ENCODE measurements at regions not wholly inside any gene's neighbourhood (a gene's known extent, or its start where the extent isn't known, plus 50 kb on each side); places are given as distances from the start of the nearest gene placed in this dataset.

DNA sequence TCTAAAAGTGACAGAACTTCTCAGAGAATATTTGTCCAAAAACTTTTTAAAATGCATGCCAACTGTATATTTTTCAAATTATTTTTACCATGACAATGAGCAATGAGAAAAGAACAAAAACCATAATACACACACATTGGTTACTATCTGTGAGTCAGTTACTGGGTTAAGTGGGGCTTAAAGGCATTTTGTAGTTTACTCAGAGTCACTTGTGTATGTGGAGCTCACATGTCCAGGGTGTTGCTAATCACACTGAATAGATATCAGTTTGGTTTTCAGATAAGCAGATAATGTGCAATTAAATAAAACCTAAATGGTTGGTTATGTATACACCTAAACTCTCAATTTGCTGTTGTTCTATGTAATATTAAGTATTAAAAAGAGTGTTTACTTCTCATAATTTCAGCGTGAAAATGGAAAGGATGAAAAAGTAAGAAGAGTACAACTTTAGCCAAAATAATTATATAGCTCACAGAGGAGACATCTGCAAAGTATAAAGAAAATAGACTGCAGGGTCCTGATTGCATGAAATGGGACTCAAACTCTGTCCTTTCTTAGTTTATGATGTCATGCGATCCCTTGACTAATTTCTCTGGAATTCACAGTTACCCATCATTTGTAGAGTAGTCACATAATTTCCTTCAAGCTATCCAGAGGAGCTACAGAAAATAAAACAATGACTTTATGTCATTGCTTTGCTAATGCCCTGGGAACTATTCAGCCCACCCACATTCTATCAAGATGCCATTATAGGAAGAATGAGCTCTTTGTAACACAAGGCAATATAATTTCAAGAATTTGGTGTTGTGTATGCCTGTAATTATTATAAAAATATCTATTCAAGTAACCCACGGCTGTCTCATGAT, 388.0 kb upstream of the ZNF608 start:
- DNase-seq (ENCODE audit: low spot score): no peak

DNA sequence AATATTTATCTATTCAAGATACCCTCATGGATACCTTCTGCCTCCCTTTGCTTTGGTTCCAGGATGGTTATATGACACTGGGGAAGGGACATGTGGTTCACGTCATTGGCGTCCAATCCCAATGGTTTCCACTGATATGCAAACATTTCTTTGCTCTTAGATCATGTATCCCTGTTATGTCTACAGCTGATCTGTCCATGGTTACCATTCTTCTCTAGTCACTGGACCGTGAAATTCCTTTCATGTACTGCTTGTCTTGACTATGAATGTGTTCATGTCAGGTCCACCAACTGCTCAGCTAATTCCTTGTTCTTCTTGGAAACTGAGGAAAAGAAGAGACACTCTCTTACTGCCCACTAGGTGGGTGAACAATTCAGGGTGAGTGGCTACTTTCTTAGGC, 391.1 kb upstream of the ZNF608 start:
- DNase-seq (ENCODE audit: low spot score): no peak

DNA sequence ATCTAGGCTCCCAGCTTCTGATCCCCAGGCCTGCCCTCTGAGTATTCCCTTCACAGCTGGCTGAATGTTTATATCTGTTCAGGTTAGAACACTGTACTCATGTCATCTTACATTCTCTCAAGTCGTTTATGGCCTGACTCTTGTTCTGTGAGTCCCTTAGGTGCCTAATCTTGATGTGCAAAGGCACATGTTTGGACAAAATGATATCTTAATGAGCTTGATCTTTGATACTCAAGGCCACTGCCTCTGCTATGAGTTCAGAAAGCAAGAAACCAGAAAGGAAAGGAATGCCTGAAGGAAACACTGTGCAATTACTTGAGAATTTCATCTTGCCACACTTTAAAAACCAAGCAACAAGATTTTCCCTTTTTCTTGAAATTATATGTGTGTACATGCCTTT, 391.8 kb upstream of the ZNF608 start:
- no peak for DNase-seq (ENCODE audit: low spot score)

DNA sequence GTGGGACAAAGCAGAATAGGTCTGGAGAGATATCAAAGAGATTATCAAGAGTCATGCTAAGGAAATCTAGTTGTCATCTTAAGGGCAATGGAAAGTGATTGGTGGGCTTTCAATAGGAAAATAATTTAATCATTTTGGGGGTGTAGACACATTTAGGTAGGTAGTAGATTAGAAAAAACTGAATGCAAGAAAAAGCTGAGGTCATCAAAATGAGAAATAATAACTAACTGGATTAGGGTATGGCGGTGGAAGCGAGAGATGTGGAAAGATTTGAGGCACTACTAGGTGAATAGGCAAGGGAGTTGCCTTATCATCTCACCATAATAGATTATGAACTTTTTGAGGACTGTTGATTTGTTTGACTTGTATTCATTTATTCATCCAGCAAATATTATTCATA, 393.2 kb upstream of the ZNF608 start:
- no peak for DNase-seq (ENCODE audit: low spot score)

DNA sequence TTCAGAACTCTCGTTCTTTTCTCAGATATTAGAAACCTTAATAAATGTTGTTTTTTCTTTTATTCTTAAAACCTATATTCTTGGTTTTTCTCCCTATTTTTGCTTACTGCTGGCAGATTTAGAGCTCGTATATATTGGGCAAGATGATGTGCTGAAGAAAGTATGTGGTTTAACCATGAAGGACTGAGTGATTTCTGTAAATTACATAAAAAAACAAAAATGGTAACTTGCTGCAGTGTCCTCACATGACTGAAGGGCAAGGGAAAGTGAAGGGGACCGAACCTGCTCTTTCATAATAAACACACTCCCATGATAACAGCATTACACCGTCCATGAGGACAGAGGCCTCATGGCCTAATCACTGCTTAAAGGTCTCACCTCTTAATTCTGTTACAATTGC, 393.8 kb upstream of the ZNF608 start:
- DNase-seq (ENCODE audit: low spot score): no peak

DNA sequence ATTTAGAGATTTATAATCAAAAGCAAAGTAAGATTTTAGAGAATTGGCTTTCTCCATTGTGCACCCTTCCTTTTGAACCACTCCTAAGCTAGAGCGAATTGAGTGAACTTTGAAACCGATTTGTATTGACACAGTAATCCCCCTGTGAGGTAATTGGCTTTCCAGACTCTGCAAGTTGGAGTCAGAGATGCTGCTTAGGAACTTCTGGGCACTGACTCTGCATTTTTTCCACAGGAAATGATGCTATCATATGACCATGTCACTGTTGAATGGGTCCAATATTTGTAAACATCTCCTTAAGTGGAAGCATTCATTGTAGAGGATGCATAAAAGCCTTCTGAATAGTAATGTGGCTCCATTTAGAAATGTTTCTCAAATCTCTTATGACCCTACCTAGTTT, 394.4 kb upstream of the ZNF608 start:
- no peak for DNase-seq (ENCODE audit: low spot score)

DNA sequence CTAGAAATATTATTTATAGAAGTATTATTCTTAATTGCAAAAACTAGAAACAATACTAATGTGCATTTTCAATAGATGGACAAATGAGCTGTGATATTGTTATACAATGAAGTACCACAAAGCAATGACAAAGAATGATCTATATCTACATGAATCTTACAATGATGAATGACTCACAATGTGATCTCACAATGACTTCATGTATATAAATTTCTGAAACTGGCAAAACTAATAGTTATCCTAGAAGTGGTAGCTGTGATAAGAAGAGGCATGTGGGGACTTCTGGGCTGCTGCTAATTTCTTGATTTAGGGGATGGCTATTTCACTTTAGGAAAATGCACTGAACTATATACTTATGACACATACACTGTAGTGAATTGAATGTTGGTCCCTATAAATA, 396.0 kb upstream of the ZNF608 start:
- no peak for DNase-seq (ENCODE audit: low spot score)

DNA sequence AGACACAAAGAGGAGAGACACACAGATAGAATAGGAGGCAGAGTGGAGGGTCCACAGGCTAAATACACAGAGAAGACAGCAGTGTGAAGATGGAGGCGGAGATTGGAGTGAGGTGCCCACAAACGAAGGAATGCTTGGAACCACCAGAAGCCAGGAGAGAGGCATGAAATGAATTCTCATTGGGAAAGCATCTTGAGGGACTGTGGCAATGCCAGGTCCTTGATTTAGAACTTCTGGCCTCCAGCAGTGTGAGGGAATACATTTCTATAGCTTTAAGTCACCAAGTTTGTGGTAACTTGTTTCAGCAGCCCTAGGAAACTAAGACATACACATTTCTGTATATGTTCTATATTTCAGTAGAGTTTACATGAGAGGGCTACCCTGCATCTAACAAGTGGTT, 396.6 kb upstream of the ZNF608 start:
- no peak for DNase-seq (ENCODE audit: low spot score)

DNA sequence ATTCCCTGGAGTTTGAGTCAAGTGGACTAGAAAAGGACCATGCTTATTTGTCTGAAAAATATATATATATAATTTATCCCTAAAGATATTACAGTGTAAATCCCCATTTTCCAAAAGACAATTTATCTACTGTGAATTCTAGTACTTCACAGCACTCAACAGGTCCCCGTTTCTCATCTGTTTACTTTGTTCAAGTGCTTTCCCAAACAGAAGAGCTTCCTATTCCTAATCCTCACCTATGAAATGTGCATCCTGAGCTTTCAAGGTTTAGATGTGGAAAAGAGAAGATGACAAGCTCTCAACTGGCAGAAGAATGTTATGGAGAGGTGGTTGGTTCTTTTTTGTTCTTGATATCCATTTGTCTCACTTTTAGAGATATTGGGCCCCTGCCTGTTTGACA, 401.6 kb upstream of the ZNF608 start:
- no peak for DNase-seq (ENCODE audit: low spot score)

DNA sequence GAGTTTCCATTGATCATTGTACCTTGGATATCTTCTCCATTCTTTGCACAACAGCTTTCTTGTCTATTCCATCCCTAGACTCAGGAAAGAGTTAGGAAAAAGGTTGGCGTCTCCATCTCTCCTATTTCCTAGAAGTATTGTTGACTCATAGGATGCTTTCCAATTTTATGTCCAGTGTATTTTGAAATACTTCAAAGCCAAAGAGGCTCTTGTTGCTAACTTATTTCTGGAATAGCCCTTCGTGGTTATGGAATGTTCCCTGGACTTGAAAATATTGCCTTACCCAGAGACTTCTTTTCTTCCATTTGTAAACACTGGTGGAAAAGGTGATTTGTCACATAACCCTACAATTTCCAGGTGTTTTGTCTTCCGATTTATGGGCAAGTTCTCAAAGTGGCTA, 402.3 kb upstream of the ZNF608 start:
- DNase-seq (ENCODE audit: low spot score): no peak

DNA sequence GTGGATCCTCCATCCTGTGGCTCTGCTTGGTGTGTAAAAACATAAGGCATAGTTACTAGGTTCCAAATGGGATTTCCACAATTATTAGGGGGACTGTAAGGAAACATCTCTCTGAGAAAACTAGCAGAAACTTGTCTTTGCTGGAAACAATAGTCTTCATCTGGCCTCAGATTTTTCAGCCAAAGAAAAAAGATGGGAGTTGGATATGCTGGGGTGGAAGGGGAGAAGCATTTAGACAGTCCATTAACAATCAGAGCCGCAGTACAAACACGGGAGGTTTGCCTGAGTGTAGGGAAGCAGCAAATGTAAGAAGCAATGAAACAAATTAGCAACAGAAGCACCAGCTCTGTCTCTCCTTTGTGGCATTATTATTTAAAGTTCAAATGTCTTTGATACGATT, 402.7 kb upstream of the ZNF608 start:
- no peak for DNase-seq (ENCODE audit: low spot score)

DNA sequence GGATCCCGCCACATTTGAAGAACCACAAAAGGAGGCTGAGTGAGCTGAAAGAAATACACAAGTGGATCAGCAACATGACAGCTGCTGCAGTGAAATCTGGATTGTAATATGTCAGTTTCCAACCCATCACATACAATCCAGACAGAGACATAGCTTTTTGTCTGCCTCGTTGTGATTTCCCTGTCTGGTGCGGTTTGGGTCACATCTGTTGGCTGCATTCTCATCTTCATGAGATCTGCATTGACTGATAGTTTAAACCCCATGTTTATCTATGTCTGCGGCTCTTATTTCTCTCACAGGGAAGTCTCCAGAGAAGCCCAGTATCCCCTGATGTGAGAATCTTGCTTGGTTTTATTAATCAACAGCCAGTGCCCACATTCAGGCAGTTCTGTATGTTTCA, 403.1 kb upstream of the ZNF608 start:
- peak; percentile 32 for DNase-seq (ENCODE audit: low spot score)

DNA sequence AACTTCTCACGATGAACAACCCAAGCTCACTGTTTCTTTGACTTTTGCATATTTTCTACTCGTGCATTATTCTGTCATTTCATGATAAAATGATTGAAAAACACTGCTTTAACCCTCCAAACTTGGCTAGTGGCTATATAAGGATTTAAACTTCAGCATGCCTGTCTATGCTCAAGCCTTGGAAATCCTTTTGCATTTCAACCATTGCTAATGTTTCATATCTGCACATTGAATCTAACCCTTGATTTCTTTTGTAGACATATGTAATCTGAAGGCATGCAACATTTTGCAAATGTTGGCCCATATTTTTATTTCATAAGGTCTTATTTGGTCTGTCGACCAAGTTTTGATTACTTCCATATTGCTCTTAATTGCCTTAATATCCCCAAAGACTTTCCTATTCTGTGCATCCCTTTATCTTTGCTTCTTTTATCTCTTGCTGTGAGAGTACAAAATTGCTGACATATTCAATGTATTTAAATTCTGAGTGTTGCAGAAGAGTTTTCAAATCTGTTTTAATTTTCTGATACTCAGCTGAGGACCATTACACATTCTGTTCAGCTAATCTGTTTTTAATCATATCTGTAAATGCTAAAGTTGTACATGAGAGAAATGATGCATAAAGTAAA, 403.7 kb upstream of the ZNF608 start:
- no peak for DNase-seq (ENCODE audit: low spot score)

DNA sequence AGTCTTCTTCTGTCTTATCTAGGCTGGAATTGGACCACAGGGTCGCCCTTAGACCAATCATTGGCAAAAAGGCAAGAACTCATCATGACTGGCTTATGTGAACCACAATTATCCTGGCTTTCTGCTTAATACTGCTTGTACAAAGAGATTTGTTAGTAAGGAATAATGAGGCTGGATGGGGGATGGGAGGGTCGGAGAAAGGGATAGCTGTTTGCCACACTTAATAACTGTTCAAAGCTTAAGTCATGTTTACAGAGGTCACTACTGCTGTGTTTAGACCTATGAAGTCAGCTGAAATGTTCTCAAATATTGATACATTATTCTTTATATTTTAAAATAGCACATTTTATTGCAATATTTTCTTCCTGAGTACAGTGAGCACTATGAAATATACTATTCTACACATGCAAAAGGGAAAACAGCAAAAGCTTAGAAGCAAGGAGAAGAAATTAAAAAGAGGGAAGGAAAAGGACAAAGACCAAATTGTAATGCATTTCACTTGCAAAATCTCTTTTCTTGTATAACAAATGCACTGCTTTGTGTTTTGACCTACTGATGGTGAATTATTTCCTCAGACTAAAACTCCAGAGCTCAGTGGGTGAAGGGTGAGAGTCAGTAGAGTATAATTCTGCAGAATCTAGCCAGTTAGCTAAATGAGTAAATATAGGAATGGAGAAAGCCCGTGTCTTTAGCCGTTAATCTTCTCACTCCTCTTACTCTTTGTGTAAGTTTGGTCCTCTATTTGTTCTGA, 404.9 kb upstream of the ZNF608 start:
- no peak for DNase-seq (ENCODE audit: low spot score)

DNA sequence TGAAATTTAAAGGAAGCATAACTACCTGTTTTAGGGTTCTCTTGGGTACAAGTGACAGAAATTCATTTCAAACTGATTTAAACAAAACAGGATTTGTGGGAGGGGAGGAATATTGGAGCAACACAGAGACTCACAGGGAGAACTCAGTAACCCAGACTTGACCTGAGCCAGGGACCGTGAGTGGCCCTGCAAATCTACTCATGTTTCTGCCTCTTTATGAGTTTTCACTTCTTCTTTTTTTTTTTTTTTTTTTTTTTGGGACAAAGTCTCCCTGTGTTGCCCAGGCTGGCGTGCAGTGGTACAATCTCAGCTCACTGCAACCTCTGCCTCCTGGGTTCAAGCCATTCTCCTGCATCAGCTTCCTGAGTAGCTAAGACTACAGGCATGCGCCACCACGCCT, 405.6 kb upstream of the ZNF608 start:
- DNase-seq (ENCODE audit: low spot score): no peak

DNA sequence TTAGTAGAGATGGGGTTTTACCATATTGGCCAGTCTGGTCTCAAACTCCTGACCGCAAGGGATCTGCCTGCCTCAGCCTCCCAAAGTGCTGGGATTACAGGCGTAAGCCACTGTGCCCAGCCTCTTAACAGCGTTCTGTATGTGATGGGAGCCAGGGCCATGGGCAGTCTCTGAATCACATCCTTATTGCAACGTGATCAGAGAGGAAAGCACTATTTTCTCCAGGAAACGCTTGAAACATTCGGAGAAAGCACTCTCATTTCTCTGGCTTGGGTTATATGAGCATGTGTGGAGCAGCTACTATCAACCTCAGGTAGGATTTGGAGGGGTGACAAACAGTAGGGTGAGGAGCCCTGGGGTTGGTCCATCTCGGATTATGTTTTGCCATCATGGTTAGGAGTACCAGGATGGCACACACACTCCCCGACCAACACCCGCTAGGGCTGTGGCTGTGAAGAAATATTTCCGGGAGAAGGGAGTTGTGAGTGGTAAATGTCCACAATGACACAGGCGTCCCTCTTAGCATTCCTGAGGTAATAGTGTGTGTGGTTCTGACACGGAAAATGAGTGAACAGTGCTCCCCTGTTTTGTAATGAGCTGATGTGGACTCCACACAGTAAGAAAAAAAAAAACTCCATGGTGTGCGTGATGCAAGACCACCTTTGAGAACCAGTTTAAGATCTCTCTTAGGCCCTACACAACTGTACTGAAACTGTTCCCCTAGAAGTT, 406.2 kb upstream of the ZNF608 start:
- DNase-seq (ENCODE audit: low spot score): no peak

DNA sequence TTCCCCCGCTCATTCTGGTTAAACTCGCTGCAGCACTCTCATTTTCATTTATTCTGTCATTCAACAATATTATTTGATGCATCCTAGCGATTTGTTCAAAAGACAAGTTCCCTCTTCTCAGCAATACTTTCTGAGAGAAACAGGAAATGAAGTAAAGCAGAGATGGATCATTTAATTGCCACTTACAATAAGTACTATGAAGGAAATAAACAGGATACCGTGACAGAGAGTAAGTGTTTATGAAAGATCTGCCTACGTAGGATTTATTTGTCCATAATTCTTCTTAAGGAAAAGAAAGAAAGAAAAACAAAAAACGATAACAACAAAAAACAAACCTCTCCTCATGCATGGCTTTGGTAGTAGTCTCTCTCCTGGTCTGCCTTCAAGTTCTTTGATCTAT, 406.8 kb upstream of the ZNF608 start:
- no peak for DNase-seq (ENCODE audit: low spot score)

DNA sequence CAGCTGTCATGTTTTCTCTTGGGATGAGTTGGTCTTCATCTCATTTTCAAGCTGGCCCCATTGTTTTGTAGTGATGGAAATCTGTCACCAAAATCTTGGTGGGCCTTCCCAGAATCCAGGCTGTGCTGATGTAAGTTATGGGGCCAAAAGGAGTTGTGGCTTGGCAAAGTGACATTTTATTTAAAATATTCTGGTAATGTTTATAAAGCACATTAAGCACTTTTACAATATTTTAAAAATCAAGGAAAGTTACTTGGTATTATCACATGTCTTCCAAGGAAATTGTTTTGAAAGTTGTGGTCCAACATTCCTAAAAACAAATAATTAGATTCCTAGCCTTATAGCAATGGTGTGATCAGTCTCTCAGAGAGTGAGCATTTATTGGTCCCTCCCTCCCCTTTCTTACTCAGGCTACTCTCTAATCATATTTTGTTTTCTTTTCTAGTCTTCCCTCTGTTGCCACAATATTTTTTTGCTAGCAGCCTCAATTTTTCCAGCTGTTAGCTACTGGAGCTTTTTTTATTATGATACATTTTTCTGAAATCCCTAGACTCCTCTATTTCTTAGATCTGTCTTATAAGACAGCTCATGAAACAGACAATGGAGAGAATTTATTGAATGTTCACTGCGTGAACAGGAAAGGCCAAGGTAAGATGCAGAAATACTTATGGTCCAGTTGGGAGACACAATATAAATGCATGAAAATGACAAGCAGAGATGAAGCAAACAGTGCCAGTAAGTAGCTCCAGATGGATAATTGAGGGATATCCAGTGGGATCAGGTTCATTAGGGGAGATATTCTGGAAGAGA, 408.1 kb upstream of the ZNF608 start:
- DNase-seq (ENCODE audit: low spot score): no peak

DNA sequence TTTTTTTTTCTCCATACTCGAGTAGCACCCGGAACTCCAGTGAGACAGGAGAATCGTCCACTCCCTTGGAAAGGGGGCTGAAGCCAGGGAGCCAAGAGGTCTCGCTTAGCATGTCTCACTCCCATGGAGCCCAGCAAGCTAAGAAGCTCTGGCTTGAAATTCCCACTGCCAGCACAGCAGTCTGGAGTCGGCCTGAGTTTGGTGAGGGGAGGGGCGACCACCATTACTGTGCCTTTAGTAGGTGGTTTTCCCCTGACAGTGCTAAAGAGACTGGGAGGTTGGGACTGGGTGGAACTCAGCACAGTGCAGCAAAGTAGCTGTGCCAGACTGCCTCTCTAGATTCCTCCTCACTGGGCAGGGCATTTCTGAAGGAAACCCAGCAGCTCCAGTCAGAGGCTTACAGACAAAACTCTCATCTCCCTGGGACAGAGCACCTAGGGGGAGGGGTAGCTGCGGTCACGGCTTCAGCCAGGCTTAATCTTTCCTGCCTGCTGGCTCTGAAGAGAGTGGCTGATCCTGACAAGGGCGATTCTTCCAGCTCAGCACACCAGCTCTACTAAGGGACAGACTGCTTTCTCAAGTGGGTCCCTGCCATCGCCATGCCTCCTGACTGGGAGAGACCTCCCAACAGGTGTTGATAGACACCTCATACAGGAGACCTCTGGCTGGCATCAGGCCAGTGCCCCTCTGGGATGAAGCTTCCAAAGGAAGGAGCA, 414.5 kb upstream of the ZNF608 start:
- DNase-seq (ENCODE audit: low spot score): no peak

DNA sequence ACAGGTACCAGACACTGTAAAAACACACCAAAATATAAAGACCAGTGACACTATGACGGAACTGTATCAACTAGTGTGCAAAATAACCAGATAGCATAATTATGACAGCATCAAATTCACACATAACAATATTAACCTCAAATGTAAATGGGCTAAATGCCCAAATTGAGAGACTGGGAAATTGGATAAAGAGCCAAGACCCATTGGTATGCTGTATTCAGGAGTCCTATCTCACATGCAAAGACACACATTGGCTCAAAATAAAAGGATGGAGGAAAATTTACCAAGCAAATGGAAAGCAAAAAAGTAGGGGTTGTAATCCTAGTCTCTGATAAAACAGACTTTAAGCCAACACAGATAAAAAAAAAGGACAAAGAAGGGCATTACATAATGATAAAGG, 416.3 kb upstream of the ZNF608 start:
- DNase-seq (ENCODE audit: low spot score): no peak

DNA sequence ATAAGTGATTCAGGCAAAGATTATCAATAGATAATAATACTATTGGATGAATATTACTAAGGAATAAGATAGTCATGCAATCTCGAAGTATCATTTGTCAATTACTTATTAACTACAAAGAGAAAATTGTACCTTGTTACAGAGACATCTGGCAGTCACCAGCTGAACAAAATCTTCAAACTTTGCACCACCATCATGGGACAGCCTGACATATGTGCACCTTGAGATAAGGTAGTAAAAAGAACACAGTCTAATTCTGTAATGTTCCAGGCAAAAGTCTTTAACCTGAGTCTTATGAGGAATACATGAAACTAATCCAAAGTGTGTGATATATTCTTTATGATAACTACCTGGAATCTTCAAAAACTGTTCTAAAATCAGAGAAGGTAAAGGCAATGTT, 423.0 kb upstream of the ZNF608 start:
- no peak for DNase-seq (ENCODE audit: low spot score)
